Astrocyte of the cerebellum (primary cell): ENCODE measurements at regions not wholly inside any gene's neighbourhood (a gene's known extent, or its start where the extent isn't known, plus 50 kb on each side); places are given as distances from the start of the nearest gene placed in this dataset.

ENCODE experiments used
- DNase-seq: peaks from one replicate; pipeline ENCODE4 v3.0.0-alpha.2; 2011; ENCODE audit warnings: low read depth
- H3K4me3 ChIP-seq: 2 replicates; pipeline ENCODE4 v1.5.1; 2011; ENCODE audit warnings: mild to moderate bottlenecking, low read depth, low read length, moderate library complexity
- CTCF ChIP-seq: IDR thresholded peaks from 2 replicates; pipeline ENCODE4 v1.5.1; 2012; ENCODE audit warnings: low read length, low read depth, moderate library complexity, mild to moderate bottlenecking; ENCODE audit errors: missing control alignments
- in situ Hi-C: cut with HindIII; loops from 2 replicates; pipeline ENCODE4 v1.10.0; 2017; ENCODE audit warnings: low sequenced_read_pairs

GRCh38 chr13:103273825-103274224 lies 207.6 kb upstream of the SLC10A2 start:
- no peak for TF ChIP-seq CTCF
- DNase-seq = no peak
- in situ Hi-C loops = no loop called here
- H3K4me3 ChIP-seq = no peak overlapping the region

- in situ Hi-C loops = no loop called here
- no peak for DNase-seq
- TF ChIP-seq CTCF = no peak
- no peak overlapping the region for H3K4me3 ChIP-seq
These were observed 206.6 kb upstream of the SLC10A2 start for GRCh38 chr13:103272770-103273169.

GRCh38 chr13:103263448-103263847 lies 197.2 kb upstream of the SLC10A2 start:
- no peak for DNase-seq
- H3K4me3 ChIP-seq = no peak overlapping the region
- TF ChIP-seq CTCF = no peak
- in situ Hi-C loops = no loop called here

- H3K4me3 ChIP-seq = no peak overlapping the region
- TF ChIP-seq CTCF = no peak
- in situ Hi-C loops = no loop called here
- DNase-seq = no peak
These were observed 189.5 kb upstream of the SLC10A2 start for GRCh38 chr13:103255587-103256301.

- no peak overlapping the region for H3K4me3 ChIP-seq
- no peak for DNase-seq
- TF ChIP-seq CTCF = no peak
- in situ Hi-C loops = no loop called here
These were observed 183.9 kb upstream of the SLC10A2 start for GRCh38 chr13:103250071-103250470.

GRCh38 chr13:103246581-103247200 lies 180.5 kb upstream of the SLC10A2 start:
- no peak overlapping the region for H3K4me3 ChIP-seq
- no peak for TF ChIP-seq CTCF
- in situ Hi-C loops = no loop called here
- DNase-seq = no peak
